Gastroesophageal sphincter (tissue), 3 donors: ENCODE measurements at regions not wholly inside any gene's neighbourhood (a gene's known extent, or its start where the extent isn't known, plus 50 kb on each side); places are given as distances from the start of the nearest gene placed in this dataset.

Source experiments
- CTCF ChIP-seq, 4 experiments: fragments of 200-600 bp in 2 of 4; fragments of 450-650 bp in 2 of 4; sonication (generic) in 1 of 4; IDR thresholded peaks; one replicate each; pipeline ENCODE4 v1.5.1; 2017 to 2019; ENCODE audit warnings: antibody characterized with exemption in 4 of 4, mild to moderate bottlenecking in 2 of 4, moderate library complexity in 2 of 4
- POLR2AphosphoS5 ChIP-seq: sonication (generic); formaldehyde crosslinking; IDR thresholded peaks from one replicate; pipeline ENCODE4 v1.6.1; 2017; ENCODE audit warnings: antibody characterized with exemption

- TF ChIP-seq CTCF (IDR thresholded peaks at IDR 0.05) (no peak), POLR2AphosphoS5 (no peak)
Observed at GRCh38 chr12:73445658-73446324, 1091.8 kb upstream of the ATXN7L3B start.
